ENCODE measurements at regions not wholly inside any gene's neighbourhood (a gene's known extent, or its start where the extent isn't known, plus 50 kb on each side); places are given as distances from the start of the nearest gene placed in this dataset.

DNA sequence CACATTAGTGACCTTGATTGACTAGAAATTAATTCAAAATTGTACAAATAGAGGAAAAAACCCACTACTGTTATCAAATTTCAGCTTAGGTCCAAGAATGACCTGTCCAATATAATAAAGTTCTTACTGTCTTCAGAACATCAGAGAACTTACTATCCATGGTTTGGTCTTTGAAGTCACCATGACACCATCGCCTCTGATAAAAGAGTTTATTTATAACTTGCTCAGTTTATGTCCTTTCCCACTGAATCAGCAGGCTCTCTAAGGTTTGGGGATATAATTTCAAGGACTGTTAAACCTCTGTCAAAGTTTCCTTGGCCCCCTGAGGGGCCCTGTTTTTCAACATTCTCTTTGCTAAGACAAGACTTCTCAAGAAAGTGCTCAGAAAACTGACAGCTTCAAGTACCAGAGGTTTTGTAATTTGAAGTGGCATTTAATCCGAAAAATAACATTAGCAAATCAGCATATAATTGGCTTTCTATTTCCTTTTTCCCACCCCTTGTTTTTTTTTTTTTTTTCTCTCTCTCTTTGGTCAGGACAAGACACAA lies 191.7 kb upstream of the FERD3L start:
- H3K4me1 ChIP-seq, result no peaks in the 10 kb centered on the region
- no peak overlapping the region for H3K27ac ChIP-seq
- DNase-seq, result no peak
- H3K27me3 ChIP-seq, result no peaks in the 10 kb centered on the region
- no peaks in the 10 kb centered on the region for H3K36me3 ChIP-seq
- no peak for TF ChIP-seq POLR2A (IDR thresholded peaks at IDR 0.05)
- TF ChIP-seq, protein P1, sequence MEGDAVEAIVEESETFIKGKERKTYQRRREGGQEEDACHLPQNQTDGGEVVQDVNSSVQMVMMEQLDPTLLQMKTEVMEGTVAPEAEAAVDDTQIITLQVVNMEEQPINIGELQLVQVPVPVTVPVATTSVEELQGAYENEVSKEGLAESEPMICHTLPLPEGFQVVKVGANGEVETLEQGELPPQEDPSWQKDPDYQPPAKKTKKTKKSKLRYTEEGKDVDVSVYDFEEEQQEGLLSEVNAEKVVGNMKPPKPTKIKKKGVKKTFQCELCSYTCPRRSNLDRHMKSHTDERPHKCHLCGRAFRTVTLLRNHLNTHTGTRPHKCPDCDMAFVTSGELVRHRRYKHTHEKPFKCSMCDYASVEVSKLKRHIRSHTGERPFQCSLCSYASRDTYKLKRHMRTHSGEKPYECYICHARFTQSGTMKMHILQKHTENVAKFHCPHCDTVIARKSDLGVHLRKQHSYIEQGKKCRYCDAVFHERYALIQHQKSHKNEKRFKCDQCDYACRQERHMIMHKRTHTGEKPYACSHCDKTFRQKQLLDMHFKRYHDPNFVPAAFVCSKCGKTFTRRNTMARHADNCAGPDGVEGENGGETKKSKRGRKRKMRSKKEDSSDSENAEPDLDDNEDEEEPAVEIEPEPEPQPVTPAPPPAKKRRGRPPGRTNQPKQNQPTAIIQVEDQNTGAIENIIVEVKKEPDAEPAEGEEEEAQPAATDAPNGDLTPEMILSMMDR (IDR thresholded peaks at IDR 0.05), result no peak
- H3K4me3 ChIP-seq, result no peak overlapping the region
- no peaks in the 10 kb centered on the region for H3K9me3 ChIP-seq

DNA sequence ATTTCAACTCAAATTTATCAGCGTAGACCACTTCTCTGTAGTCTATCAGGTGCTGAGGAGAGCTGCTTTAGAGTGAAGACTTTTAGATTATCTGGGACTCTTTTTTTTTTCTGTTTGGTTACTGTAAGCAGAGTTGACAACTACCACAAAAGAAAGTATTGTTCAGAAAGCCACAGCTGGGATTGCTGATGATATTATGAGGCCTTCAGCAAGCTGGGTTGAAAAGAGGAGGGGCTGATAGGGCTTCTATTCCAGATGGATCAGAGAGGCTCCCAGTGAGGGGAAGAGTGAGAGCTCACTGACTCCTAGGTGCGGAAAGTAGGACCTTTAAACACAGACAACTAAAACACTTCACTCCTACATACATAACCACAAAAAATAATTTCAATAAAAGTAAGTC lies 188.5 kb upstream of the FERD3L start:
- TF ChIP-seq POLR2A (IDR thresholded peaks at IDR 0.05), result no peak
- TF ChIP-seq, protein P1 (IDR thresholded peaks at IDR 0.05), result no peak
- no peaks in the 10 kb centered on the region for H3K9me3 ChIP-seq
- no peaks in the 10 kb centered on the region for H3K4me1 ChIP-seq

DNA sequence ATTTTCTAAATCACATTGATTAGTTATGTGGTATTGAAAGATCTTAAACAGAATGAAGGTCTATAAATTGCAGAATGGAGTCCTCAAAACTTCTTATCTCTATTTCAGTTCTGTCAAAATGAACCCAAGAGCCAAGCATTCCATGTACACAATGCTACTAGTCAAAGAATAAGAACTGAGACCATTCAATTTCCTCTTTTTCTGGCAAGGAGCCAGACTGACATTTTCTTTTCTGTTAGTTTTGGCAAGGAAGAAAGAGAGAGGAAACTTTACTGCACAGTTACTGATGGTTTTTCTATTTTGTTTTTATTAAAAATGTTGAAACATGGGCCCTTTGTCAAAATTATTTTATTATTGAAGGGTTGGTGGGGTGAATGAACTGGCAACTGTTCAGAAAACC lies 181.8 kb upstream of the FERD3L start:
- H3K9me3 ChIP-seq, result no peaks in the 10 kb centered on the region
- H3K36me3 ChIP-seq, result no peaks in the 10 kb centered on the region
- no peaks in the 10 kb centered on the region for H3K27me3 ChIP-seq
- no peak overlapping the region for H3K4me3 ChIP-seq
- no peak overlapping the region for H3K27ac ChIP-seq
- TF ChIP-seq, protein P1 (IDR thresholded peaks at IDR 0.05), result no peak
- TF ChIP-seq POLR2A (IDR thresholded peaks at IDR 0.05), result no peak
- H3K4me1 ChIP-seq, result no peaks in the 10 kb centered on the region
- no peak for DNase-seq

More for the DNA sequence above, 188.5 kb upstream of the FERD3L start:
- no peak for DNase-seq
- H3K4me3 ChIP-seq, result no peak overlapping the region
- H3K36me3 ChIP-seq, result no peaks in the 10 kb centered on the region
- no peaks in the 10 kb centered on the region for H3K27me3 ChIP-seq
- H3K27ac ChIP-seq, result no peak overlapping the region

DNA sequence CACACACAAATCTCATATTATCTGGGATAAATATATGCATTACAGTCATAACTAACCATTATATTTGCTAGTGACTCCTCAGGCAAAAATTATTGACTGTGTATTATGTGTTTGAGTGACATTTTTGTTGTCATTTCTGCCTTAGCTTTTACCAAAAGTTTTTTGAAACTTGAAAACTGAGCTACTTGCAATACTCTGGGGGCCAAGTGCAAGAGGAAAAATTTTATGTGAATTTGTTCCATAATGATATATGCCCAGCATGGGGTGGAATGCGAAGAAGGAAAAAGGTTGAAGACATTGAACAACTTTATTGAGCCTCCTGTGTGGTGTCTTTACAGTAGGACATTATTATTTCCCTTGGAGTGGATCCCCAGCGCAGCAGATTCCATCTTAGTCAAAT lies 176.8 kb upstream of the FERD3L start:
- no peak overlapping the region for H3K27ac ChIP-seq
- no peaks in the 10 kb centered on the region for H3K27me3 ChIP-seq
- H3K4me1 ChIP-seq, result no peaks in the 10 kb centered on the region
- no peaks in the 10 kb centered on the region for H3K36me3 ChIP-seq
- TF ChIP-seq, protein P1 (IDR thresholded peaks at IDR 0.05), result no peak
- TF ChIP-seq POLR2A (IDR thresholded peaks at IDR 0.05), result no peak
- no peak for DNase-seq
- no peaks in the 10 kb centered on the region for H3K9me3 ChIP-seq
- no peak overlapping the region for H3K4me3 ChIP-seq

DNA sequence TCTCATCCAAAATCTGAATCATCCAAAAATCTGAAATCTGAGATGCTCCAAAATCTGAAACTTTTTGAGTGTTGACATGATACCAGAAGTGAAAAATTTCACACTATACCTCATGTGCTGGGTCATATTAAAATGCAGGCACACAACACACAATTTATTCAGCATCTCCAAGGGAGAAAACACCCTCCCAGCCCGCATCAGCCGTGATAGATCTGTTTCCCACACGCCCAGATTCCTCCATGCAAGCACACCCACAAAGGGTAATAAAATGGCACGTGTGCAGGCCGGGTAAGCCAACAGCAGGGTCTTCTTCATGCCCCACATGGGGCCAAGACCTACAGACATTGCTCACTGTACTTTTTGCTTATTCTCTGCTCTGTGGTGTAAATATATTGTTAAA lies 173.1 kb upstream of the FERD3L start:
- H3K9me3 ChIP-seq, result no peaks in the 10 kb centered on the region
- DNase-seq, result no peak
- no peak overlapping the region for H3K27ac ChIP-seq
- H3K27me3 ChIP-seq, result no peaks in the 10 kb centered on the region
- H3K4me3 ChIP-seq, result no peak overlapping the region
- no peaks in the 10 kb centered on the region for H3K36me3 ChIP-seq
- H3K4me1 ChIP-seq, result no peaks in the 10 kb centered on the region
- TF ChIP-seq, protein P1 (IDR thresholded peaks at IDR 0.05), result no peak
- TF ChIP-seq POLR2A (IDR thresholded peaks at IDR 0.05), result no peak

DNA sequence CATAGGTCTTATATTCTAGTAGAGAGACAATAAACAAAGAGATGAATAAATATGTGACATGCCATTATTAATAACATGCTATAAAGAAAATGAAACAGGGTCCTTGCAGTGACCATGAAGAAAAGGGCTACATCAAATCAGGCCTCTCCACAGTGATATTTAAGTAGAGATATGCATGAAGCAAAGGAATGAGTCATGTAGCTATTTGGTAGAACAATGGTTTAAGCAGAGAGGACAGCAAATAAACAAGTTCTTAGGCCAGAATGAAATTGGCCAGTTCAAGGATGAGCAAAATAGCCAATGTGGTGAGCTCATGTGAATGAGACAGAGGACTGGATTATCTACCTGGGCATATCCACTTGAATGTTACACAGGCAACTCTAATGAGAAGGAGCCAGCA lies 172.2 kb upstream of the FERD3L start:
- DNase-seq, result no peak
- no peak overlapping the region for H3K27ac ChIP-seq
- no peaks in the 10 kb centered on the region for H3K9me3 ChIP-seq
- H3K4me1 ChIP-seq, result no peaks in the 10 kb centered on the region
- TF ChIP-seq POLR2A (IDR thresholded peaks at IDR 0.05), result no peak
- TF ChIP-seq, protein P1 (IDR thresholded peaks at IDR 0.05), result no peak
- H3K36me3 ChIP-seq, result no peaks in the 10 kb centered on the region
- H3K27me3 ChIP-seq, result no peaks in the 10 kb centered on the region
- no peak overlapping the region for H3K4me3 ChIP-seq

Data from Peyer's patch (tissue), 4 donors.